ENCODE measurements at regions not wholly inside any gene's neighbourhood (a gene's known extent, or its start where the extent isn't known, plus 50 kb on each side); places are given as distances from the start of the nearest gene placed in this dataset.

DNA sequence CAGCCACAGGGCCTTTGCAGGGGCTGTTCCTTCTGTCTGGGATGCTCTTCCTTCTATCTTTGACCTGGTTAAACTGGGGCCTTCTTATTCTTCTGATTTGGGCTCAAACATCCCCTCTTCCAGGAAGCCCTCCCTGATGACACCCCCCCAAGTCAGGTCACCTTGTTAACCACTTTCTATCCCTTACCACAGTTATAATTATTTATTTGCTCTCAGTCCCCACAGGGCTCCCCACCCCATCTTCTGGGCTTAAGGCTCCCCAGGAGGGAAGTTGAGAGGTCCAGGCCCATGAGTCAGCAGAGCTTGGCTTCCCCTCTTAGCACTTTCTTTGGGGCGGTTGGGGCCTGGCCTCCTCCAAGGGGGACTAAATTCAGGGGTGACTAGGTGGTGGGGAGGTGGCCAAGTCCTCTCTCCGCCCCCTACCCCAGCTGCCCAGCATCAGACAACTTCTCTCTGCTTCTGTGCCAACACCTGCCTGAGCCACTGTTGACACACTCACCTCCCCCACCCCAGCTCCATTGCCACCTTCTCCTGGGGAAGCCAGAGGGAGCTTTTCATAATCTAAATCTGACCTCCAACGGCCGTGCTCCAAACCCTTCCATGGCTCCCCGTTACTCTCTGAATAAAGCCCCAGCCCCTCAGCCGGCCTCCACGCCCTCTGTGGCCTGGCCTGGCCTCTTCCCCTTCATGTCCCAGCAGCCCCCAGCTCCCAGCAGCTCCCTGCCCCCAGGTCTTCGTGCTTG, 70.0 kb downstream of the CEBPB start:
- TF ChIP-seq GATA2 (IDR thresholded peaks at IDR 0.05; ENCODE audit: low read depth, low read length) (no peak), GATA3 (IDR thresholded peaks at IDR 0.05; ENCODE audit: low read depth, low read length) (no peak)
